Mesothelial cell of epicardium (in vitro differentiated cells): ENCODE measurements at regions not wholly inside any gene's neighbourhood (a gene's known extent, or its start where the extent isn't known, plus 50 kb on each side); places are given as distances from the start of the nearest gene placed in this dataset.

ENCODE experiments used
- DNase-seq, 2 experiments: peaks; one replicate each; pipeline ENCODE4 v3.0.0; 2021; ENCODE audit warnings: low spot score in 2 of 2; ENCODE audit not compliant: unreplicated experiment in 2 of 2
- H3K27ac Mint-ChIP-seq: 2 replicates; pipeline ENCODE4 v1.8.0; 2021; ENCODE audit warnings: mixed read lengths
- H3K27me3 Mint-ChIP-seq: 2 replicates; pipeline ENCODE4 v1.8.0; 2021; ENCODE audit warnings: low read depth, mixed read lengths
- H3K36me3 Mint-ChIP-seq: 2 replicates; pipeline ENCODE4 v1.8.0; 2021; ENCODE audit warnings: mixed read lengths
- H3K4me1 Mint-ChIP-seq: 2 replicates; pipeline ENCODE4 v1.8.0; 2021; ENCODE audit warnings: mixed read lengths
- H3K4me3 Mint-ChIP-seq: 2 replicates; pipeline ENCODE4 v1.8.0; 2021; ENCODE audit warnings: mild to moderate bottlenecking, moderate library complexity, mixed read lengths
- H3K9me3 Mint-ChIP-seq: 2 replicates; pipeline ENCODE4 v1.8.0; 2021; ENCODE audit warnings: mixed read lengths
- CTCF ChIP-seq: fragments of 200-600 bp; sonication (generic); IDR thresholded peaks from one replicate; pipeline ENCODE4 v1.5.0; 2021; ENCODE audit warnings: antibody characterized with exemption; ENCODE audit not compliant: unreplicated experiment

GRCh38 chrX:25158635-25159034, 142.9 kb upstream of the ARX start:
- Mint-ChIP-seq H3K36me3 (no peaks in the 10 kb centered on the region), H3K27me3 (peaks cover 24% of the 10 kb centered on the region), H3K4me1 (peaks cover 5% of the 10 kb centered on the region), H3K9me3 (no peaks in the 10 kb centered on the region), H3K4me3 (no peak overlapping the region), H3K27ac (no peak overlapping the region)
- DNase-seq, result no peak
- TF ChIP-seq CTCF, result no peak

GRCh38 chrX:25156832-25157231, 141.1 kb upstream of the ARX start:
- TF ChIP-seq CTCF, result no peak
- H3K4me3 Mint-ChIP-seq, result no peak overlapping the region
- DNase-seq, result no peak
- no peaks in the 10 kb centered on the region for H3K36me3 Mint-ChIP-seq
- no peaks in the 10 kb centered on the region for H3K4me1 Mint-ChIP-seq
- H3K9me3 Mint-ChIP-seq, result no peaks in the 10 kb centered on the region
- no peak overlapping the region for H3K27ac Mint-ChIP-seq
- peaks cover 14% of the 10 kb centered on the region for H3K27me3 Mint-ChIP-seq

- no peak for DNase-seq
- Mint-ChIP-seq H3K27ac (no peak overlapping the region), H3K4me1 (no peaks in the 10 kb centered on the region), H3K27me3 (peaks cover 14% of the 10 kb centered on the region), H3K4me3 (no peak overlapping the region), H3K9me3 (no peaks in the 10 kb centered on the region), H3K36me3 (no peaks in the 10 kb centered on the region)
- TF ChIP-seq CTCF, result no peak
These were observed 140.6 kb upstream of the ARX start for GRCh38 chrX:25156323-25156722.

GRCh38 chrX:25154168-25154567, 138.4 kb upstream of the ARX start:
- no peak for TF ChIP-seq CTCF
- H3K9me3 Mint-ChIP-seq, result no peaks in the 10 kb centered on the region
- peaks cover 17% of the 10 kb centered on the region for H3K27me3 Mint-ChIP-seq
- H3K4me3 Mint-ChIP-seq, result no peak overlapping the region
- no peak overlapping the region for H3K27ac Mint-ChIP-seq
- DNase-seq, result no peak
- H3K36me3 Mint-ChIP-seq, result no peaks in the 10 kb centered on the region
- H3K4me1 Mint-ChIP-seq, result no peaks in the 10 kb centered on the region

- no peak for DNase-seq
- Mint-ChIP-seq H3K27ac (no peak overlapping the region), H3K36me3 (no peaks in the 10 kb centered on the region), H3K27me3 (peaks cover 22% of the 10 kb centered on the region), H3K4me1 (no peaks in the 10 kb centered on the region), H3K9me3 (peaks cover 4% of the 10 kb centered on the region), H3K4me3 (no peak overlapping the region)
- TF ChIP-seq CTCF, result no peak
These were observed 136.0 kb upstream of the ARX start for GRCh38 chrX:25151749-25152148.
